ENCODE measurements at regions not wholly inside any gene's neighbourhood (a gene's known extent, or its start where the extent isn't known, plus 50 kb on each side); places are given as distances from the start of the nearest gene placed in this dataset.
A peak's percentile ranks its signal among the peaks of the same experiment; 100 is the strongest.

GRCh38 chr2:139628931-139629330 is 848.7 kb upstream of the NXPH2 start:
- H3K4me1 Mint-ChIP-seq (ENCODE audit: low read depth, unreplicated experiment) = no peaks in the 10 kb centered on the region
- no peaks in the 10 kb centered on the region for H3K27me3 Mint-ChIP-seq (ENCODE audit: unreplicated experiment)
- no peaks in the 10 kb centered on the region for H3K36me3 Mint-ChIP-seq (ENCODE audit: unreplicated experiment)
- no peak overlapping the region for H3K27ac Mint-ChIP-seq (ENCODE audit: unreplicated experiment)
- no peak overlapping the region for H3K4me3 Mint-ChIP-seq (ENCODE audit: unreplicated experiment)
- DNase-seq = no peak
- no peaks in the 10 kb centered on the region for H3K9me3 Mint-ChIP-seq (ENCODE audit: unreplicated experiment)
- TF ChIP-seq, protein P1, sequence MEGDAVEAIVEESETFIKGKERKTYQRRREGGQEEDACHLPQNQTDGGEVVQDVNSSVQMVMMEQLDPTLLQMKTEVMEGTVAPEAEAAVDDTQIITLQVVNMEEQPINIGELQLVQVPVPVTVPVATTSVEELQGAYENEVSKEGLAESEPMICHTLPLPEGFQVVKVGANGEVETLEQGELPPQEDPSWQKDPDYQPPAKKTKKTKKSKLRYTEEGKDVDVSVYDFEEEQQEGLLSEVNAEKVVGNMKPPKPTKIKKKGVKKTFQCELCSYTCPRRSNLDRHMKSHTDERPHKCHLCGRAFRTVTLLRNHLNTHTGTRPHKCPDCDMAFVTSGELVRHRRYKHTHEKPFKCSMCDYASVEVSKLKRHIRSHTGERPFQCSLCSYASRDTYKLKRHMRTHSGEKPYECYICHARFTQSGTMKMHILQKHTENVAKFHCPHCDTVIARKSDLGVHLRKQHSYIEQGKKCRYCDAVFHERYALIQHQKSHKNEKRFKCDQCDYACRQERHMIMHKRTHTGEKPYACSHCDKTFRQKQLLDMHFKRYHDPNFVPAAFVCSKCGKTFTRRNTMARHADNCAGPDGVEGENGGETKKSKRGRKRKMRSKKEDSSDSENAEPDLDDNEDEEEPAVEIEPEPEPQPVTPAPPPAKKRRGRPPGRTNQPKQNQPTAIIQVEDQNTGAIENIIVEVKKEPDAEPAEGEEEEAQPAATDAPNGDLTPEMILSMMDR (IDR thresholded peaks at IDR 0.05; ENCODE audit: partially characterized antibody, unreplicated experiment) = no peak

DNA sequence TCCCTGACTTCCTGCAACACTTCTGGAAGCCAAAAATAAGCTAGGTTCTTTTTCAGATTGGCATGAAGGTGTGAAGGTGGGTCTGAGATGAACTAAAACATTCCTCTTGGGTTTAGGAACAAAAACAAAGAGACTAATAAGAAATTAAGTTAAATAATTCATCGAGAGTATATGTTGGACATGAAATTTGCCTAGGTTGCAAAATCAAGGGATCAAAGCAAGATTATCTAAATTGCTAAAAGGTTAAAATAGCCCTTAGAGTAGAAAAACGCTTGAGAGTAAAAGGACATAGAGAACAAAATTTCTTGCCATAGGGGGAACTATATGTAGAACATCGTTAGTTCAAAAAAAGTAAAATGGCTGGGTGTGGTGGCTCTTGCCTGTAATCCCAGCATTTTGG is 845.9 kb upstream of the NXPH2 start:
- no peaks in the 10 kb centered on the region for H3K27me3 Mint-ChIP-seq (ENCODE audit: unreplicated experiment)
- DNase-seq = no peak
- TF ChIP-seq, protein P1 (IDR thresholded peaks at IDR 0.05; ENCODE audit: partially characterized antibody, unreplicated experiment) = no peak
- H3K4me3 Mint-ChIP-seq (ENCODE audit: unreplicated experiment) = no peak overlapping the region
- no peaks in the 10 kb centered on the region for H3K4me1 Mint-ChIP-seq (ENCODE audit: low read depth, unreplicated experiment)
- peaks cover 1% of the 10 kb centered on the region for H3K9me3 Mint-ChIP-seq (ENCODE audit: unreplicated experiment)
- H3K27ac Mint-ChIP-seq (ENCODE audit: unreplicated experiment) = no peak overlapping the region
- H3K36me3 Mint-ChIP-seq (ENCODE audit: unreplicated experiment) = no peaks in the 10 kb centered on the region

- TF ChIP-seq, protein P1 (IDR thresholded peaks at IDR 0.05; ENCODE audit: partially characterized antibody, unreplicated experiment) = no peak
- Mint-ChIP-seq H3K4me3 (ENCODE audit: unreplicated experiment) (no peak overlapping the region), H3K36me3 (ENCODE audit: unreplicated experiment) (peaks cover 26% of the 10 kb centered on the region), H3K27me3 (ENCODE audit: unreplicated experiment) (no peaks in the 10 kb centered on the region), H3K9me3 (ENCODE audit: unreplicated experiment) (peaks cover 8% of the 10 kb centered on the region), H3K27ac (ENCODE audit: unreplicated experiment) (no peak overlapping the region), H3K4me1 (ENCODE audit: low read depth, unreplicated experiment) (no peaks in the 10 kb centered on the region)
- no peak for DNase-seq
Measured at GRCh38 chr2:139622691-139623090, 842.5 kb upstream of the NXPH2 start.

DNA sequence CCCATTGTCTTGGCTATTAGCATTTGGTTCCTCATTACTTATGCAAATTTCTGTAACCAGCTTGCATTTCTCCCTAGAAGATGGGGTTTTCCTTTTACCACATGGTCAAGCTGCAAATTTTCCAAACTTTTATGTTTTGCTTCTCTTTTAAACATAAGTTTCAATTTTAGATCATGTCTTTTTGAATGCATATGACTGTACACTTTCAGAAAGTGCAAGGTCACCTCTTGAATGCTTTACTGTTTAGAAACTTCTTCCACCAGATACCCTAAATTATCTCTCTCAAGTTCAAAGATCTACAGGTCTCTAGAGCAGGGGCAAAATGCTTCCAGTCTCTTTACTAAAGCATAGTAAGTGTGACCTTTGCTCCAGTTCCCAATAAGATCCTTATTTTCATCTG is 837.6 kb upstream of the NXPH2 start:
- Mint-ChIP-seq H3K36me3 (ENCODE audit: unreplicated experiment) (peaks cover 26% of the 10 kb centered on the region), H3K27ac (ENCODE audit: unreplicated experiment) (no peak overlapping the region), H3K4me1 (ENCODE audit: low read depth, unreplicated experiment) (peaks cover 22% of the 10 kb centered on the region), H3K27me3 (ENCODE audit: unreplicated experiment) (peaks cover 3% of the 10 kb centered on the region), H3K4me3 (ENCODE audit: unreplicated experiment) (no peak overlapping the region), H3K9me3 (ENCODE audit: unreplicated experiment) (peaks cover 18% of the 10 kb centered on the region)
- TF ChIP-seq, protein P1 (IDR thresholded peaks at IDR 0.05; ENCODE audit: partially characterized antibody, unreplicated experiment) = no peak
- no peak for DNase-seq

DNA sequence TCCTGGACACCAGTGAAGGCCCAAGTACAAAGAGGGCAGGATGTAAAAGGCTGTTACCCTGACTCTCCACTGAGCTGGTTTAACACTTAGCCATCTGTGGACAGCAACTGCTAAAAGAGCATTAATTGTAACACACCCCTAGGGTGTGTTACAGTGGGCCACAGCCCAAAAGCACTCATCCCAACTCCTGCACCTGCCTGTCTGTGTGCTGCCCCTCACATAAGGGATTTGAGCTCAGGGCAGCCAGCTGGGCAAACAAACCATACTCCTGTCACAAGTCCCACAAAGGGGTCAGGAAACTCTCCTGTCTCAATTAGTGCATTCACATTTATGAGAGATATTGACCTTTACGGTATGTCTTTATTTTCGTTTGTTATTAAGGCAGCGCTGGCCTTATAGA is 833.1 kb upstream of the NXPH2 start:
- peak; percentile 68 for DNase-seq
- H3K4me3 Mint-ChIP-seq (ENCODE audit: unreplicated experiment) = peak overlapping the region; percentile 61
- peaks cover 14% of the 10 kb centered on the region for H3K36me3 Mint-ChIP-seq (ENCODE audit: unreplicated experiment)
- H3K27ac Mint-ChIP-seq (ENCODE audit: unreplicated experiment) = peak overlapping the region; percentile 97
- H3K4me1 Mint-ChIP-seq (ENCODE audit: low read depth, unreplicated experiment) = peaks cover 30% of the 10 kb centered on the region
- H3K9me3 Mint-ChIP-seq (ENCODE audit: unreplicated experiment) = peaks cover 13% of the 10 kb centered on the region
- H3K27me3 Mint-ChIP-seq (ENCODE audit: unreplicated experiment) = peaks cover 3% of the 10 kb centered on the region
- TF ChIP-seq, protein P1 (IDR thresholded peaks at IDR 0.05; ENCODE audit: partially characterized antibody, unreplicated experiment) = no peak

All from glutamatergic neuron (in vitro differentiated cells).